Mammary epithelial cell (primary cell): ENCODE measurements at regions not wholly inside any gene's neighbourhood (a gene's known extent, or its start where the extent isn't known, plus 50 kb on each side); places are given as distances from the start of the nearest gene placed in this dataset.

Source experiments
- CTCF ChIP-seq, 2 donors: IDR thresholded peaks in 1 of 2; conservative IDR thresholded peaks in 1 of 2; 2 replicates each; pipeline ENCODE4 v1.5.1; 2011 to 2012; ENCODE audit warnings: inconsistent platforms in 2 of 2, low read length in 2 of 2, mild to moderate bottlenecking in 2 of 2, control low read depth in 1 of 2, low read depth in 1 of 2; ENCODE audit not compliant: insufficient read depth in 1 of 2; ENCODE audit errors: extremely low read depth in 1 of 2
- EZH2 ChIP-seq: IDR thresholded peaks from 2 replicates; pipeline ENCODE4 v1.6.1; 2012; ENCODE audit warnings: low read length, inconsistent platforms, borderline replicate concordance

- TF ChIP-seq CTCF (conservative IDR thresholded peaks at IDR 0.05 in 1 of 2, IDR thresholded peaks at IDR 0.05 in 1 of 2; ENCODE audit: extremely low read depth in 1 of 2, insufficient read depth in 1 of 2, low read depth in 1 of 2, low read length in 2 of 2) (no peak), EZH2 (no peak)
These were observed 185.6 kb downstream of the C7orf25 start for GRCh38 chr7:42726066-42726785.
